ENCODE measurements at regions not wholly inside any gene's neighbourhood (a gene's known extent, or its start where the extent isn't known, plus 50 kb on each side); places are given as distances from the start of the nearest gene placed in this dataset.

DNA sequence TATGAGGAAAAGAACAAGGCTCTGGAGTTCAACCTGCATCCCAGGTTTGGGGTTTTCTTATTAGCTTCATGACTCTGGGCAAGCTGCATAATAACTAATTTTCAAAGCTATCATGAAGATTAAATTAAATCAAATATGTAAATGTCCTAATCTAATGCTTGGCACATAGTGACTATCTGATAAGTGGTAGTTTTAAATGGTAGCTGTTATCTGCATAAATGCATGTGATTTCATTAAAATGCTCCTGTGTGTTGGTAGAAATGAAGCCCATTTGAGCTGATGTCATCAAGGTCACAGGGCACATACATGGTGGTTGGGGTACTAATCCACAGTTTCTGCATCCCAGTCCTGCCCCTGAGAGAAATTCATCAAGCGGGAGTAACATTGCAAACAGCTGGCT is 428.8 kb downstream of the LRATD1 start:
- TF ChIP-seq, protein P1, sequence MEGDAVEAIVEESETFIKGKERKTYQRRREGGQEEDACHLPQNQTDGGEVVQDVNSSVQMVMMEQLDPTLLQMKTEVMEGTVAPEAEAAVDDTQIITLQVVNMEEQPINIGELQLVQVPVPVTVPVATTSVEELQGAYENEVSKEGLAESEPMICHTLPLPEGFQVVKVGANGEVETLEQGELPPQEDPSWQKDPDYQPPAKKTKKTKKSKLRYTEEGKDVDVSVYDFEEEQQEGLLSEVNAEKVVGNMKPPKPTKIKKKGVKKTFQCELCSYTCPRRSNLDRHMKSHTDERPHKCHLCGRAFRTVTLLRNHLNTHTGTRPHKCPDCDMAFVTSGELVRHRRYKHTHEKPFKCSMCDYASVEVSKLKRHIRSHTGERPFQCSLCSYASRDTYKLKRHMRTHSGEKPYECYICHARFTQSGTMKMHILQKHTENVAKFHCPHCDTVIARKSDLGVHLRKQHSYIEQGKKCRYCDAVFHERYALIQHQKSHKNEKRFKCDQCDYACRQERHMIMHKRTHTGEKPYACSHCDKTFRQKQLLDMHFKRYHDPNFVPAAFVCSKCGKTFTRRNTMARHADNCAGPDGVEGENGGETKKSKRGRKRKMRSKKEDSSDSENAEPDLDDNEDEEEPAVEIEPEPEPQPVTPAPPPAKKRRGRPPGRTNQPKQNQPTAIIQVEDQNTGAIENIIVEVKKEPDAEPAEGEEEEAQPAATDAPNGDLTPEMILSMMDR (conservative IDR thresholded peaks at IDR 0.05; ENCODE audit: low read depth in 2 of 2): no peak
- TF ChIP-seq, protein P2, sequence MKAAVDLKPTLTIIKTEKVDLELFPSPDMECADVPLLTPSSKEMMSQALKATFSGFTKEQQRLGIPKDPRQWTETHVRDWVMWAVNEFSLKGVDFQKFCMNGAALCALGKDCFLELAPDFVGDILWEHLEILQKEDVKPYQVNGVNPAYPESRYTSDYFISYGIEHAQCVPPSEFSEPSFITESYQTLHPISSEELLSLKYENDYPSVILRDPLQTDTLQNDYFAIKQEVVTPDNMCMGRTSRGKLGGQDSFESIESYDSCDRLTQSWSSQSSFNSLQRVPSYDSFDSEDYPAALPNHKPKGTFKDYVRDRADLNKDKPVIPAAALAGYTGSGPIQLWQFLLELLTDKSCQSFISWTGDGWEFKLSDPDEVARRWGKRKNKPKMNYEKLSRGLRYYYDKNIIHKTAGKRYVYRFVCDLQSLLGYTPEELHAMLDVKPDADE (IDR thresholded peaks at IDR 0.05): no peak
- no peak for TF ChIP-seq POLR2AphosphoS5 (IDR thresholded peaks at IDR 0.05; ENCODE audit: low read depth)
- no peak for TF ChIP-seq EZH2phosphoT487 (IDR thresholded peaks at IDR 0.05; ENCODE audit: unreplicated experiment)
- TF ChIP-seq JUNB (IDR thresholded peaks at IDR 0.05; ENCODE audit: unreplicated experiment): no peak
- TF ChIP-seq, protein P3, sequence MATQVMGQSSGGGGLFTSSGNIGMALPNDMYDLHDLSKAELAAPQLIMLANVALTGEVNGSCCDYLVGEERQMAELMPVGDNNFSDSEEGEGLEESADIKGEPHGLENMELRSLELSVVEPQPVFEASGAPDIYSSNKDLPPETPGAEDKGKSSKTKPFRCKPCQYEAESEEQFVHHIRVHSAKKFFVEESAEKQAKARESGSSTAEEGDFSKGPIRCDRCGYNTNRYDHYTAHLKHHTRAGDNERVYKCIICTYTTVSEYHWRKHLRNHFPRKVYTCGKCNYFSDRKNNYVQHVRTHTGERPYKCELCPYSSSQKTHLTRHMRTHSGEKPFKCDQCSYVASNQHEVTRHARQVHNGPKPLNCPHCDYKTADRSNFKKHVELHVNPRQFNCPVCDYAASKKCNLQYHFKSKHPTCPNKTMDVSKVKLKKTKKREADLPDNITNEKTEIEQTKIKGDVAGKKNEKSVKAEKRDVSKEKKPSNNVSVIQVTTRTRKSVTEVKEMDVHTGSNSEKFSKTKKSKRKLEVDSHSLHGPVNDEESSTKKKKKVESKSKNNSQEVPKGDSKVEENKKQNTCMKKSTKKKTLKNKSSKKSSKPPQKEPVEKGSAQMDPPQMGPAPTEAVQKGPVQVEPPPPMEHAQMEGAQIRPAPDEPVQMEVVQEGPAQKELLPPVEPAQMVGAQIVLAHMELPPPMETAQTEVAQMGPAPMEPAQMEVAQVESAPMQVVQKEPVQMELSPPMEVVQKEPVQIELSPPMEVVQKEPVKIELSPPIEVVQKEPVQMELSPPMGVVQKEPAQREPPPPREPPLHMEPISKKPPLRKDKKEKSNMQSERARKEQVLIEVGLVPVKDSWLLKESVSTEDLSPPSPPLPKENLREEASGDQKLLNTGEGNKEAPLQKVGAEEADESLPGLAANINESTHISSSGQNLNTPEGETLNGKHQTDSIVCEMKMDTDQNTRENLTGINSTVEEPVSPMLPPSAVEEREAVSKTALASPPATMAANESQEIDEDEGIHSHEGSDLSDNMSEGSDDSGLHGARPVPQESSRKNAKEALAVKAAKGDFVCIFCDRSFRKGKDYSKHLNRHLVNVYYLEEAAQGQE (IDR thresholded peaks at IDR 0.05; ENCODE audit: unreplicated experiment): no peak
- TF ChIP-seq EZH2 (IDR thresholded peaks at IDR 0.05; ENCODE audit: low read depth, unreplicated experiment): no peak
- no peak for TF ChIP-seq STAT1 (IDR thresholded peaks at IDR 0.05; ENCODE audit: unreplicated experiment)
- no peak for TF ChIP-seq CREB1 (CRISPR knock-in tag; IDR thresholded peaks at IDR 0.05; ENCODE audit: low read depth)
- TF ChIP-seq ZNF114 (CRISPR knock-in tag; IDR thresholded peaks at IDR 0.05): no peak
- no peak for TF ChIP-seq NANOG (IDR thresholded peaks at IDR 0.05; ENCODE audit: borderline replicate concordance)
- no peak for TF ChIP-seq ZNF331 (CRISPR knock-in tag; IDR thresholded peaks at IDR 0.05; ENCODE audit: low read depth)
- TF ChIP-seq, protein P4, sequence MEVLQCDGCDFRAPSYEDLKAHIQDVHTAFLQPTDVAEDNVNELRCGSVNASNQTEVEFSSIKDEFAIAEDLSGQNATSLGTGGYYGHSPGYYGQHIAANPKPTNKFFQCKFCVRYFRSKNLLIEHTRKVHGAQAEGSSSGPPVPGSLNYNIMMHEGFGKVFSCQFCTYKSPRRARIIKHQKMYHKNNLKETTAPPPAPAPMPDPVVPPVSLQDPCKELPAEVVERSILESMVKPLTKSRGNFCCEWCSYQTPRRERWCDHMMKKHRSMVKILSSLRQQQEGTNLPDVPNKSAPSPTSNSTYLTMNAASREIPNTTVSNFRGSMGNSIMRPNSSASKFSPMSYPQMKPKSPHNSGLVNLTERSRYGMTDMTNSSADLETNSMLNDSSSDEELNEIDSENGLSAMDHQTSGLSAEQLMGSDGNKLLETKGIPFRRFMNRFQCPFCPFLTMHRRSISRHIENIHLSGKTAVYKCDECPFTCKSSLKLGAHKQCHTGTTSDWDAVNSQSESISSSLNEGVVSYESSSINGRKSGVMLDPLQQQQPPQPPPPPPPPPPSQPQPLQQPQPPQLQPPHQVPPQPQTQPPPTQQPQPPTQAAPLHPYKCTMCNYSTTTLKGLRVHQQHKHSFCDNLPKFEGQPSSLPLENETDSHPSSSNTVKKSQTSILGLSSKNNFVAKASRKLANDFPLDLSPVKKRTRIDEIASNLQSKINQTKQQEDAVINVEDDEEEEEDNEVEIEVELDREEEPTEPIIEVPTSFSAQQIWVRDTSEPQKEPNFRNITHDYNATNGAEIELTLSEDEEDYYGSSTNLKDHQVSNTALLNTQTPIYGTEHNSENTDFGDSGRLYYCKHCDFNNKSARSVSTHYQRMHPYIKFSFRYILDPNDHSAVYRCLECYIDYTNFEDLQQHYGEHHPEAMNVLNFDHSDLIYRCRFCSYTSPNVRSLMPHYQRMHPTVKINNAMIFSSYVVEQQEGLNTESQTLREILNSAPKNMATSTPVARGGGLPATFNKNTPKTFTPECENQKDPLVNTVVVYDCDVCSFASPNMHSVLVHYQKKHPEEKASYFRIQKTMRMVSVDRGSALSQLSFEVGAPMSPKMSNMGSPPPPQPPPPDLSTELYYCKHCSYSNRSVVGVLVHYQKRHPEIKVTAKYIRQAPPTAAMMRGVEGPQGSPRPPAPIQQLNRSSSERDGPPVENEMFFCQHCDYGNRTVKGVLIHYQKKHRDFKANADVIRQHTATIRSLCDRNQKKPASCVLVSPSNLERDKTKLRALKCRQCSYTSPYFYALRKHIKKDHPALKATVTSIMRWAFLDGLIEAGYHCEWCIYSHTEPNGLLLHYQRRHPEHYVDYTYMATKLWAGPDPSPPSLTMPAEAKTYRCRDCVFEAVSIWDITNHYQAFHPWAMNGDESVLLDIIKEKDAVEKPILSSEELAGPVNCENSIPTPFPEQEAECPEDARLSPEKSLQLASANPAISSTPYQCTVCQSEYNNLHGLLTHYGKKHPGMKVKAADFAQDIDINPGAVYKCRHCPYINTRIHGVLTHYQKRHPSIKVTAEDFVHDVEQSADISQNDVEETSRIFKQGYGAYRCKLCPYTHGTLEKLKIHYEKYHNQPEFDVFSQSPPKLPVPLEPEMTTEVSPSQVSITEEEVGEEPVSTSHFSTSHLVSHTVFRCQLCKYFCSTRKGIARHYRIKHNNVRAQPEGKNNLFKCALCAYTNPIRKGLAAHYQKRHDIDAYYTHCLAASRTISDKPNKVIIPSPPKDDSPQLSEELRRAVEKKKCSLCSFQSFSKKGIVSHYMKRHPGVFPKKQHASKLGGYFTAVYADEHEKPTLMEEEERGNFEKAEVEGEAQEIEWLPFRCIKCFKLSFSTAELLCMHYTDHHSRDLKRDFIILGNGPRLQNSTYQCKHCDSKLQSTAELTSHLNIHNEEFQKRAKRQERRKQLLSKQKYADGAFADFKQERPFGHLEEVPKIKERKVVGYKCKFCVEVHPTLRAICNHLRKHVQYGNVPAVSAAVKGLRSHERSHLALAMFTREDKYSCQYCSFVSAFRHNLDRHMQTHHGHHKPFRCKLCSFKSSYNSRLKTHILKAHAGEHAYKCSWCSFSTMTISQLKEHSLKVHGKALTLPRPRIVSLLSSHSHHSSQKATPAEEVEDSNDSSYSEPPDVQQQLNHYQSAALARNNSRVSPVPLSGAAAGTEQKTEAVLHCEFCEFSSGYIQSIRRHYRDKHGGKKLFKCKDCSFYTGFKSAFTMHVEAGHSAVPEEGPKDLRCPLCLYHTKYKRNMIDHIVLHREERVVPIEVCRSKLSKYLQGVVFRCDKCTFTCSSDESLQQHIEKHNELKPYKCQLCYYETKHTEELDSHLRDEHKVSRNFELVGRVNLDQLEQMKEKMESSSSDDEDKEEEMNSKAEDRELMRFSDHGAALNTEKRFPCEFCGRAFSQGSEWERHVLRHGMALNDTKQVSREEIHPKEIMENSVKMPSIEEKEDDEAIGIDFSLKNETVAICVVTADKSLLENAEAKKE (CRISPR knock-in tag; IDR thresholded peaks at IDR 0.05): no peak

All from GM23338 (cell line).